Fibroblast of the conjunctiva (primary cell): ENCODE measurements at regions not wholly inside any gene's neighbourhood (a gene's known extent, or its start where the extent isn't known, plus 50 kb on each side); places are given as distances from the start of the nearest gene placed in this dataset.

Source experiments
- DNase-seq: peaks from one replicate; pipeline ENCODE4 v3.0.0-alpha.2; 2010; ENCODE audit warnings: low read depth

DNA sequence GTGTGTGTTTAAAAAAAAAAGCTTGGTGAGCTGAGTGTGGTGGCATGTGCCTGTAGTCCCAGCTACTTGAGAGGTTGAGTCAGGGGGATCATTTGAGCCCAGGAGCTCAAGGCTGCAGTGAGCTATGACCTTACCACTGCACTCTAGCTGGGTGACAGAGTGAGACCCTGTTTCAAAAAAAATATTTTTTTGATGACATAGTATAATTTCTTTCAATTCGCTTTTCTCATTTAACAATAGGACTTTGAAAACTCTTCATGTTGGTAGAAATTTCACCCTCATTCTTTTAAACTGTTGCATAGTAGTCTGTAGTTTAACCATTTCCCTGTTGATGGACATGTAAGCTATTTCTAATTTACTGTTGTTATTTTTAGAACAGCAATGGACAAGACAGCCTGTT, 55.7 kb upstream of the EXOC6 start:
- no peak for DNase-seq
